ENCODE measurements at regions not wholly inside any gene's neighbourhood (a gene's known extent, or its start where the extent isn't known, plus 50 kb on each side); places are given as distances from the start of the nearest gene placed in this dataset.

GRCh38 chr2:138430181-138430580 lies 71.4 kb upstream of the SPOPL start:
- ChIA-PET POLR2A (no interaction called here), CTCF (no interaction called here)
- TF ChIP-seq FOXA1 (IDR thresholded peaks at IDR 0.05) (no peak), NFRKB (IDR thresholded peaks at IDR 0.05) (no peak)
- DNase-seq (ENCODE audit: extremely low spot score), result no peak

GRCh38 chr2:138432971-138433370 lies 68.6 kb upstream of the SPOPL start:
- ChIA-PET CTCF (no interaction called here), POLR2A (no interaction called here)
- no peak for DNase-seq (ENCODE audit: extremely low spot score)
- TF ChIP-seq FOXK2 (IDR thresholded peaks at IDR 0.05), result no peak
- TF ChIP-seq NFRKB (IDR thresholded peaks at IDR 0.05), result no peak
- no peak for TF ChIP-seq ELF4 (IDR thresholded peaks at IDR 0.05)
- no peak for TF ChIP-seq ZNF384 (IDR thresholded peaks at IDR 0.05)
- TF ChIP-seq SP1 (IDR thresholded peaks at IDR 0.05), result no peak
- TF ChIP-seq LEF1 (IDR thresholded peaks at IDR 0.05; ENCODE audit: borderline replicate concordance), result no peak
- no peak for TF ChIP-seq SUZ12 (IDR thresholded peaks at IDR 0.05)
- no peak for TF ChIP-seq FOXA1 (IDR thresholded peaks at IDR 0.05)
- no peak for TF ChIP-seq CTBP1 (IDR thresholded peaks at IDR 0.05; ENCODE audit: borderline replicate concordance)
- TF ChIP-seq TARDBP (IDR thresholded peaks at IDR 0.05), result no peak
- TF ChIP-seq ARNT (IDR thresholded peaks at IDR 0.05), result no peak
- TF ChIP-seq FOXM1 (IDR thresholded peaks at IDR 0.05; ENCODE audit: borderline replicate concordance), result no peak
- TF ChIP-seq L3MBTL2 (conservative IDR thresholded peaks at IDR 0.05), result no peak
- TF ChIP-seq HDGF (IDR thresholded peaks at IDR 0.05; ENCODE audit: borderline replicate concordance), result no peak
- no peak for TF ChIP-seq PKNOX1 (IDR thresholded peaks at IDR 0.05)
- no peak for TF ChIP-seq BHLHE40 (IDR thresholded peaks at IDR 0.05; ENCODE audit: borderline replicate concordance)

- no peak for TF ChIP-seq CTBP1 (IDR thresholded peaks at IDR 0.05; ENCODE audit: borderline replicate concordance)
- no peak for TF ChIP-seq L3MBTL2 (conservative IDR thresholded peaks at IDR 0.05)
- TF ChIP-seq TARDBP (IDR thresholded peaks at IDR 0.05), result no peak
- no peak for TF ChIP-seq ARNT (IDR thresholded peaks at IDR 0.05)
- ChIA-PET POLR2A (no interaction called here), CTCF (interaction anchor here (0.6 kb wide), 1 partner anchor 8 kb away, joined by 3 read pairs; no protein-coding TSS in a partner anchor)
- DNase-seq (ENCODE audit: extremely low spot score), result no peak
These were observed 67.3 kb upstream of the SPOPL start for GRCh38 chr2:138433995-138434951.

- no peak for DNase-seq (ENCODE audit: extremely low spot score)
- CTCF ChIA-PET, result interaction anchor here (0.6 kb wide), 1 partner anchor 284 kb away, joined by 3 read pairs; no protein-coding TSS in a partner anchor
- TF ChIP-seq LEF1 (IDR thresholded peaks at IDR 0.05; ENCODE audit: borderline replicate concordance) (no peak), BHLHE40 (IDR thresholded peaks at IDR 0.05; ENCODE audit: borderline replicate concordance) (no peak), PKNOX1 (IDR thresholded peaks at IDR 0.05) (no peak), HDGF (IDR thresholded peaks at IDR 0.05; ENCODE audit: borderline replicate concordance) (no peak), L3MBTL2 (conservative IDR thresholded peaks at IDR 0.05) (no peak), ARNT (IDR thresholded peaks at IDR 0.05) (no peak), CTBP1 (IDR thresholded peaks at IDR 0.05; ENCODE audit: borderline replicate concordance) (no peak), FOXA1 (IDR thresholded peaks at IDR 0.05) (no peak), SUZ12 (IDR thresholded peaks at IDR 0.05) (no peak), ELF4 (IDR thresholded peaks at IDR 0.05) (no peak), TARDBP (IDR thresholded peaks at IDR 0.05) (no peak)
- POLR2A ChIA-PET, result no interaction called here
These were observed 65.9 kb upstream of the SPOPL start for GRCh38 chr2:138435701-138436100.

- POLR2A ChIA-PET, result no interaction called here
- CTCF ChIA-PET, result no interaction called here
- no peak for DNase-seq (ENCODE audit: extremely low spot score)
- TF ChIP-seq SP1 (IDR thresholded peaks at IDR 0.05) (no peak), ELF4 (IDR thresholded peaks at IDR 0.05) (no peak), ZNF384 (IDR thresholded peaks at IDR 0.05) (no peak), L3MBTL2 (conservative IDR thresholded peaks at IDR 0.05) (no peak), LEF1 (IDR thresholded peaks at IDR 0.05; ENCODE audit: borderline replicate concordance) (no peak), SUZ12 (IDR thresholded peaks at IDR 0.05) (no peak), TARDBP (IDR thresholded peaks at IDR 0.05) (no peak), NFRKB (IDR thresholded peaks at IDR 0.05) (no peak), FOXM1 (IDR thresholded peaks at IDR 0.05; ENCODE audit: borderline replicate concordance) (no peak), HDGF (IDR thresholded peaks at IDR 0.05; ENCODE audit: borderline replicate concordance) (no peak), CTBP1 (IDR thresholded peaks at IDR 0.05; ENCODE audit: borderline replicate concordance) (no peak)
These were observed 61.8 kb upstream of the SPOPL start for GRCh38 chr2:138439733-138440132.

- DNase-seq (ENCODE audit: extremely low spot score), result no peak
- TF ChIP-seq NFRKB (IDR thresholded peaks at IDR 0.05) (no peak), FOXK2 (IDR thresholded peaks at IDR 0.05) (no peak), BHLHE40 (IDR thresholded peaks at IDR 0.05; ENCODE audit: borderline replicate concordance) (no peak), LEF1 (IDR thresholded peaks at IDR 0.05; ENCODE audit: borderline replicate concordance) (no peak), SP1 (IDR thresholded peaks at IDR 0.05) (no peak), HDGF (IDR thresholded peaks at IDR 0.05; ENCODE audit: borderline replicate concordance) (no peak), PKNOX1 (IDR thresholded peaks at IDR 0.05) (no peak), ELF4 (IDR thresholded peaks at IDR 0.05) (no peak)
- POLR2A ChIA-PET, result no interaction called here
- CTCF ChIA-PET, result no interaction called here
These were observed 60.8 kb upstream of the SPOPL start for GRCh38 chr2:138440759-138441158.
